ENCODE measurements at regions not wholly inside any gene's neighbourhood (a gene's known extent, or its start where the extent isn't known, plus 50 kb on each side); places are given as distances from the start of the nearest gene placed in this dataset.

DNA sequence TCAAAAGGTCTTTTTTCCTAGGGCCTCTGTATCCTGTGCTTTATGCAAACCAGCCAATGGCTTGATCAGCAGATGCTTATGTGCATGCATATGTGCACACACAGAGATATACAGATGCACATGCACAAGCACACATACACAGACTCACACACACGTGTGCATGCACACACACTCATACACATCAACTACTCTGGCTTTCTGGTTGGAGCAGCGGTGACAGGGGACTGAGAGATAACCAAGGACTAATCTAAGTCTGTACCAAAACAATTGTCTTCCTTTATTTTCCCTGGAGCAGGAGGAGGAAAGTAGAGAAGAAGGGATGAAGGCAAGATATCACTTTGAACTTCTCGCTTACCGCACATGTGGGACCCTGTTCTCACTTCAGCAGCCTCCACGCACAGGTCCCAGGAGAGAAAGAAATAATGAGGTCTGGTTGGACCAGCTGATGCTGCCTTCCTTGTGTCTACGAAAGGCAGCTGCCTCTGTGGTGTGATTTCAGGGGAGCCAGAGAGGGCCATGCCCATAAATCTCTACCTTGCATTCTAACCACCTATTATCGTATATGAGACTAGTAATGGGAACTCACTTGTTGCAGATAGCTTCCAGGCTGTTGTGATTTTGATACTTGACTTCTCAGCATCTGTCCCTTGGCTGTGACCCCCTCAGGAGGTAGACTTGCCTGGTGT lies 338.0 kb downstream of the EN1 start:
- DNase-seq = no peak

DNA sequence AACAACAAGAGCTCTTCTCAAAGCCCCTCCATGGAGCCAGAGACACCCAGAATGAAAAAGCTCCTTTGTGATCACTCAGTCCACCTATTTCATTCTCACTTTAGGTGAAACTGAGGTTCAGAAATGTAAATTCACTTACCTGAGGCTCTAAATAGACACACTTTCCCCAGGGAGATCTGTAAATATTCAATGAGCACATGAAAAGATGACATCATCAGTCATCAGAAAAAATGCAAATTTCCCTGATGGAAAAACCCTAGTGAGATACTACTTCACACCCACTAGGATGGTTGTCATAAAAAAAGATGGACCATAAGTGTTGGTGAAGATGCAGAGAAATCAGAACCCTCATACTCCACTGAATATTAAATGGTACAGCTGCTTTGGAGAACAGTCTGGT lies 339.2 kb downstream of the EN1 start:
- no peak for DNase-seq

DNA sequence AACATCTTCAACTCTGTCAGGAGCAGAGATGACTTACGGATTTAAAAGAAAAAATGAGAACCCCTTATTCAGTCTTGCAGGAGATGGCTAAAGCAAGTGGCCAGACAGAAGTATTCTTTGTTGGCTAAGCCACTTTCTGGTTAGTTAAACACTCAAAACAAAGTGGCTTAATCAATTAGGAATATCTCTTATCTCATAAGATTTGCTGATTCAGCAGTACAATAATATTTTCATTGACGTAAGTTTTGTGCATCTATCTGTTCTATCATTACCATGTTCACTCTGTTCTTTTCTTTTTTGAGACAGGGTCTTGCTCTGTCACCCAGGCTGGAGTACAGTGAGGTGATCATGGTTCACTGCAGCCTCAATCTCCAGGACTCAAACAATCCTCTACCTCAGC lies 342.0 kb downstream of the EN1 start:
- DNase-seq = no peak

DNA sequence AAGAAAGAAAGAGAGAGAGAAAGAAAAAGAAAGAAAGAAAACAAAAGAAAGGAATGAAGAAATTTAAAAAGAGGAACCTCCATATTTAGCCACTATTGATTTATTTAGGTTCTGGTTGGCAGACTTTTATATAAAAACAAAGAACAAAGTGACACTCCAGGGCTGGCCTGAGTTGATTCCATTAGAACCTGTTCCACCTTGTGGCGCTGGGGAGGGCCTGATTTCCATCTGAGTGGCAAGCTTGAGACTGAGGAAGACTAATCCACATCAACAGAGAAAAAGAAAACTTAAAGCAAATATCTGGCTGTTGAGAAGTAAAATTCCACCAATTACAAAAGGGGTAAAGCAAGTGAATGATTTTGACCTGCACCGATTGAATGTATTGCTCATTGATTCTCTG lies 345.3 kb downstream of the EN1 start:
- DNase-seq = no peak

DNA sequence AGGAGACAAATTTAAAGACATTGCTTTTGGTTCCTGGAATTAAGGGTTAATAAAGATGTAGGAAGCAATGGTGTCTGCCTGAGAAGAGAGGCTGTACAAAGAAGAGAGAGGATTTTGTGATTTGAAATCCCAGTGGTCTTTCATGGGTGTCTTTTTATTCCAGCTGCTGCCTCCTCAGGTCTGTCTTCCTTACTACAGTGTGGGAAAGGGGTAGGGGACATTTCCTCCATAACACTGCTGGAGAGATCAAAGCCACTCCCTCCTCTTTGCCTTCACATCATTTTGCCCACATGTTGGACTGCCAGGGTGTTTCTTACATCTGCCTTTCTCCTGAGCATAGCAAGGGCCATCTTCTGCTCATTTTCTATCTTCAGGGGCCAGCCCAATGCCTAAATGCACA lies 348.5 kb downstream of the EN1 start:
- no peak for DNase-seq

DNA sequence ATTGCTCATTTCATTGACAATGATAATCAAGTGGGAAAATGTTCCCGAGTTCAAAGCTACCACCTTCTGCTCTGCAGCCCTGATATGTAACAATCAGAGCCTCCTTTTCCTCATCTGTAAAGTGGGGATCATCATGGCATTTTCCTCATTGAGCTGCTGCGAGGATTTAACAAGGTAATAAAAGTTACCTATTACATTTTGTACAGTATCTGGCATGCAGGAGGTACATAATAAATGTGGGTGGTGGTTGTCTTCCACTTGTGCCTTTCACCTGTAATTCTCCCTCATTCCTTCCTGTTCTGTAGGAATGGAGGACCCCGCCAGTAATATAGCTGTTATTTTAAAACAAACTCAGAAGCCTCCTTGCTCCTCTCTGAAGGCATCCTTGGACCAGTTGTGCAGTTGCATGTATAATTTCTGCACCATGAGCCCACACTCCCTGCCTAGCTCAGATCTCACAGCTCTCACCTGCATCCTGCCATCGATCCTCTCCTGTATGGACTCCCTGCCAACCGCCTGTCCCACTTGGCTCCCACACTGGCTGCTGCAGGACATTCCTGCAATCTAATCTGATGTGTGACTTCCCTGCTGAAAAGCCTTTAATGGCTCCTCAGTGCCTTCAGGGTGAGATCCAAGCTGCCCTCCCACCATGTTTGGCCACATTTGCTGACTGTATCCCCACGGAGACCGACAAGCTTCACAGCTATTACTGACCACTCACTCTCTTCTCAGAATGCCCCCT lies 350.4 kb downstream of the EN1 start:
- DNase-seq = no peak

DNA sequence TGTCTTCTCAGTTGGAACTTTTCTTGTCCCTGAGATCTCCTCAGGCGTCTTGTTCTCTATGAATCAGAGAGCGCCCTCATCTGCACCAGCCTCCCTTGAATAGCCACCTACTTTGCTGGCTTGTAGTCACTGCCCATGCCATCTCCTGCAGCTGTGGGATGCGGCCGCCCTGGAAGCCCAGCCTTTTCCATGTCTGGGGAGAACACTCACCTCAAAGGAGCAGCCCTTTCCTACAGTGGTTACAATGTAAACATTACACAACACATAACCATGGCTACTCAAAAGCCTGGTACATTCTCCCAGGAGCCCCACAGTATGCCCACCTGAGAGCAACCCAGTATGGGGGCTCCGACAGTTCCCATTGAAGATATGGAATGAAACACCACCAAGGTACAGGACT lies 351.0 kb downstream of the EN1 start:
- DNase-seq = no peak

DNA sequence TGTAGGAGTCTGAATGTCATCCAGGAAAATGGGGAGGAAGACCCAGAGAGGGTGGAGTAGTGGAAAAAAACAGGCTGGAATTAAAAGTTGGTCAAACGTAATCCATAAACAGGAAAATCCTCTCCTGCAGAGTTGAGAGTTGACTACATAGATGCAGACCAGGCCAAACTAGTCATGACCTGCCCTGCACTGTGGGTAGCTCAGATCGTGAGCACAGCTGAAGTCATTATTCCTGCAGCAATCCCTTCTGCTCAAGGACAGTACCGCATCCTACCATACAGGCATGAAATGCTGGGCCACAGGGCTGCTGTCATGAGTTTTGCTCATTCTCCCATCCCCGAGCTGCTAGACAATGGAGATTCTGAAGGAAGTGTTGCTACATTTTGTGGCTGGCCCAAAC lies 352.2 kb downstream of the EN1 start:
- DNase-seq = no peak

DNA sequence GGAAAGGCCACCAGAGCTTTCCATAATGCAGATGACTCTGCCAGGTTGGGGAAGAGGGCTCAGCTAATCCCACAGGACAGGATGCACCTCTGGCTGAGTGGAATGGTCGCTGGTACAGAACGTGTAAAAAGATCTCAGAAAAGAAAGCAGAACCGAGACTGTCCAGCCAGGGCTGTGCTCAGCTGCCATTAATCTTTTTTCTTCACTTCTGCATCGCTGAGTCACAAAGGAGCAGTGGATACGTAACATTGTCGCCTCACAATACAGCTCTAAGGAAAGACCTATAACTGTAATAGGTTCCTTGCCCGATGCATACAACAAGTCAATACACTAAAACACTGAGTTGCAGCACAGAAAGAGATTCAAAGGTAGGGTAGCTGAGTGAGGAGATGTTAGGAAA lies 354.2 kb downstream of the EN1 start:
- no peak for DNase-seq

DNA sequence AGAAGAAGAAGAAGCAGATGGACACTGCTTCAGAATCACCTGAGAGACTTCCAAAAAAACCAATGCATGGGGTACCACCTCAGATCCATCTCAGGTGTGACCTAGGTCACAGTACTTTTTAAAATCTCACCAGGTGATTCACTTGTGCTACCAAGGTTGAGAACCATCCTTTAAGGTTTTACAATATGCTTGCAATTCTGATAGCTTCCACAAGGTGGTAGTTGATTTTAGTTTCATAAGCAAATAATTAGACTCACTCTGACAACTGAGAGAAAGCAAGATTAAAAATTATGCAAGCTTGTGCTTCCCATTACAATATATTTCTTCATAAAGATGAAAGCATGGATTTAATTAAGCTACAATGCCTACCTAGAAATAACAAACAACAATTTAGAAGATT lies 355.1 kb downstream of the EN1 start:
- DNase-seq = no peak

DNA sequence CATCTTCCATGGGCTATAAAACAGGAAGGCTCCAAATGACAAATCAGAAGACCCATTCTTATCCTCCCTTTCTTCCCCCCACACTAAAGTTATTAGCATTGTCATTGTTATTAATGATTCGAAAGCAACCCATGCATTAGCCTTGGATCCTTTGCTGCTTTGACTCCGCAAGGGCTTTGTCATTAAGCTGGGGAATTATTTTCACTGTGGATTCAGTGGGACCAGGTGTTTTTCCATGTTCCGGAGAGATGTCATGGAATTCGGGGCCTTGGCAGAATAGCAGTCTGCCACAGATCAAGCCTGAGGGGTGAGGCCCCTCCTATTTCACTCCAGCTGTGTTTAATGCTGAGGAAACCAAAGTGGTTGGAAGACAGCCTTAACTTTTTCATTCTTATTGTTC lies 357.1 kb downstream of the EN1 start:
- no peak for DNase-seq

DNA sequence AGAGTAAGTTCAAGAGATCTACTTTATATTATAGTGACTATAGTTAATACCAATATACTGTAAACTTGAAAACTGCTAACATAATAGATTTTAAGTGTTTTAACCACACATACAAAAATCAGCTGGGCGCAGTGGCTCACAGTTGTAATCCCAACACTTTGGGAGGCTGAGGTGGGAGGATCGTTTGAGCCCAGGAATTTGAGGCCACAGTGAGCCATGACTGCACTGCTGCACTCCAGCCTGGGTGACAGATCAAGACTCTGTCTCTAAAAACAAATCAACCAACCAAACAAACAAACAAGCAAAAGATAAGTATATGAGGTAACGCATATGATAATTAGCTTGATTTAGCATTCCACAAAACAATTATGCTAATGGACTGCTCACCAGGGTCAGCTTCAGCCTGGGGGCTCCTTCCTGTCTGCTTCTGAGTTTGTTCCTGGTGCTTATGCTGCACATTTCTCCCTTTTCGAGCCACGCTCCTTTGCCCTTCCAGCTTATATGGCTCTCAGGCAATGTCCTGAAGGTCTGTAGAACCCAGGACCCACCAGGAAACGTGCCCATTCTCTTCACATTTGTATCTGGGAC lies 357.6 kb downstream of the EN1 start:
- DNase-seq = no peak

DNA sequence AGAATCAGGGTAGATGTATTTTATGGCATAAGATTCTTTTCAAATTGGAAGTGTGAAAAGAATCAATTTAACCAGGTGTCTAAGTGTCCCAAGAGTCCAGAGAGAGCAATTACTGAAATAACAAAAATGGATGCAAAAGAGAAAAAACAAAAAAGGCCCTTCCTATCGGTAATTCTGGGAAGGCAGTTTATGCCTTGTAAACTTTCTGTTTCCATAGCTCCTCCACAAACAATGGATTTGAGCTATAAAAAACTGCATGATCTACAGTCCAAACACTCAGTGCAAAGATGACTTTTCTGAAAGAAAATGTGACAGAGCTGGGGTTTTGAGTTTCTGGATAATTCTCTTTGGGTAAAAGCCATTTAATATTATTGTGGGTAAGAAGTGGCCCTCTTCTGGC lies 366.1 kb downstream of the EN1 start:
- DNase-seq = no peak

DNA sequence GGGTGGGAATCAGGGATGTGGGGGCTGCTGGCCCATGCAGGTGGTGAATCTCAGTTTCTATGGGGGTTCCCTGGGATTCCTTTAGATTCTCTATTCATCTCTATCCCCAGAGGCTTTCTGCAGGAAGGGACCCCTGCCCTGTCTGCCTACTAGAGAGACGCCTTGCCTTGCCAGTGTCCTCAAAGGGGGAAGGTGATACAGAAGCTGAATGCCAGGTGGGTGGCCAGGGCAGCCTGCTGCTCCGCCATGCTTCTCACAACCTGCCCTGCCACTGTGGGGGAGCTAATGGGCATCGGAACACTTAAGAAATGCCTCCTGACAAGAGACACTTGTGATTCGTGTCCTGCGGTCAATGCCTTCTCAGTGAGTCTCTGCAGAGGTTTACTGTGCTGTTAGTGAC lies 368.4 kb downstream of the EN1 start:
- no peak for DNase-seq

DNA sequence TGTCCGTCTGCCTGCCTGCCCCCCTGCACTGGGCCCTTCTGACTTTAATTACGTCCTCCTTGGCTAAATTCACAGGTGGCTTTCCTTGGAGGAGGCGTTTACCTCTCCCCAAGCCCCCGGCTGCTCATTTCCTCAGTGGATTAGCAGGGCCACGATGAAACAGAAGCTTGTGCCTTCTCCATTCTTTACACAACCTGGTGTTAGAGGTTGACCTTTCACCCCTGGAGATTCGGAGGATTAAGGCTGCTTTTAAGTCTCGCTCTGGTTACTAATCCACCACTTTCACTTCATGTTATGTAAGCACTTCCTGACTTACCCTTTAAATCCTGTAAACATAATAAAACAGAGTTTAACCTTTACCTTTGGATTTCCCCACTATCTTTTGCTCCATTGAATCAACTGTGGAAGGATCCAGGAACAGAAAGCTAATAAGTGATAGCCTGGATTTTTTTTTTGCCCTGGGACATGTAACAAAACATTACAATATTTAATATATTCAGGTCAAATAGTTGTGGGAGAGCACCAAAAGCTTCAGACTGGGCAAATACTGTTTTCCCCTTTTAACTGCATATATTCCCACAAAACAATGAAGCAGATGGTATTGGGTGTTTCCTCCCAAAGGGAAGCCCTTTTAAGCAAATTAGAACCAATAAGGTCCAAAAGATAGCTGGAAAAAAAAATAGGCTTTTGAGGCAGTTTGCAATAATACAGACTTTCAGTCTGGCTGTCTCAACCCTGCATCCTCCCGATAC lies 370.2 kb downstream of the EN1 start:
- no peak for DNase-seq

DNA sequence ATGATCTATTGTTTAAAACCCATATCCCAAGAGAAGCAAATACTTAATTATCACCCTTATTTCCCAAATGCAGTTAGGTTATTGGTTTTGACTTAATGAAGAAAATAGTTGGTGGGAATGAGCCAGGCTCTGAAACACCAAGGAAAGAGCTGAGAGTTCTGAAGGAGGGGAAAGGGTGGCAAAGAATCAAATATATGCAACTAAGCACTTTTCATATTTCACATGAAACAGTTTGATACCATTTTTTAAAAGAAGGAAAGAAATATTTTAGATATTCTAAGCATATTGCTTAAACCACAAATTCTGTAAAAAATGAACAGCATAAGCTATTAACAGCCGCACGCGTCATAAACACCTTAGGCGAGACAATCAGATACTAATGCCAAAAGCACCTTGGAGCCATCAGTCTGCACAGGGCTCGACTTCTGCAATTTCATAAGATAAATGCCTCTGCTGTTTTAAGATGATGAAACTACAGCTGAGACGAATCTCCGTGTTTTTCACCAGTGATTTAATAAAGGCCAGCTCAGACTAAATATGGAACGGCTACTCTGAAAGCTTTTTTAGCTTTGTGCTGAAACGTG lies 371.7 kb downstream of the EN1 start:
- DNase-seq = no peak

DNA sequence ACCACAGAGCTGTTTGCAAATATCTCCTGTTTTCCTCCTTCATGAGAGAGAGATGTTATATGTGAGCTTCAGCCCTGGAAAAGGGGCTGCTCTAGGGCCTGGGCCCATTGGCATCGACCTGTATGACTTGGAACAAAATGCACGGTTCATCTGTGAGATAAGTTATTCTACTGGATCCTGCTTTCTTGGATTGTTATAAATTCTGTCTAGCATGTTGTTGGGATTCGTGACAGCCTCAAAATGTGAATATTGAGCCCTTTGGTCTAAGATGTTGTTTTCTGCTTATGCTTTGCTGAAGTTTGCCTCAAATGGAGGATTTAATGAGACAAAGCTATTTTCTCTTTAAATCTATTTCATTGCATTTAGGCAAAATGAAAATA lies 372.9 kb downstream of the EN1 start:
- no peak for DNase-seq

DNA sequence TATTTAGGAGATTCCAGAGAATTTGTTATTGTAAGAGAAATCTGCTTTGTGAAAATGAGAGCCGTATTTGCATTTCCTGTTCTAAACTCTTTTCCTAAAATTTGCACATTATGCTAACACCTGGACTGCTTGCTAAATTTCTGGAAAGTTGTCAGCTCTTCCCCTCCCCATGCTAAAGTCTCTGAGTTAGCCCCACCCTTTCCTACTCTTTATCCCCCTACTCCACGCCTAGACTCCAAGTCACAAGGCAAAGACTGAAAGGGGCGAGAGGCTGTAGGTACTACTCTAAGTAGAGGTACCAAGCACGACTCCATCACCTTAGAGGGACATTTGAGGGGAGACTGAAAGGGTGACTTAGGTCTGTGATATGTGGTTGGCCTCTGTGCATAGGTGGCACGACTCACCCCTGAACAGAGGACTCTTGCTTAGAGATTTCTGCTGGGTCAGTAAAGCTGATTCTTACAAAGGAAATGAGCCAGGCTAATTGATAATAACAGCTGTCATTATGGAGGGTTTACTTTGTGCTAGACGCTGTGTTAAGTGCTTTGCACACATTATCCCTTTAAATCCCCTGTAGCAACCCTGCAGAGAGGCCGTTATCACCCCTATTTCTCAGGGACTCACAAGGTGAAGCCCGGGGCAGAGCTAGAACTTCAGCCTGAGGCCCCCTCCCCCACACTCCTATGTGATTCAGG lies 373.5 kb downstream of the EN1 start:
- no peak for DNase-seq

DNA sequence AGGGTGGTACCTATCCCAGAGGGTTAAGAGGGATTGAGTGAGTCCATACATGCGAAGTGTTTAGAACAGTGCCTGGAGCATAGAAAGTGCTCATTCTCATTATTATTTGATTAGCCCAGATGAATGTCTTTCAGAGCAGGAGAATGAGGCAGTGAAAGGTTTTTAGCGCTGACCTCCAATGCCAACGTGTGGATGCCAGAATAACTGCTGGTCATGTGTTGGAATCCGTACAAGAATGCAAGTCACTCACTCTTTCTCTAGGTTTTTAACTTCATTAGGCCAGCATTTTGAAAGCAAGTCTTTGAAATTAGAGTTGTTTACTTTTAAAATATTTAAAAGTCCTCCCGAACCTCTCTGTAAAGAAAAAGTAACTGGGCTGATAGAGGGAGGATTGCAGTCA lies 374.2 kb downstream of the EN1 start:
- no peak for DNase-seq

DNA sequence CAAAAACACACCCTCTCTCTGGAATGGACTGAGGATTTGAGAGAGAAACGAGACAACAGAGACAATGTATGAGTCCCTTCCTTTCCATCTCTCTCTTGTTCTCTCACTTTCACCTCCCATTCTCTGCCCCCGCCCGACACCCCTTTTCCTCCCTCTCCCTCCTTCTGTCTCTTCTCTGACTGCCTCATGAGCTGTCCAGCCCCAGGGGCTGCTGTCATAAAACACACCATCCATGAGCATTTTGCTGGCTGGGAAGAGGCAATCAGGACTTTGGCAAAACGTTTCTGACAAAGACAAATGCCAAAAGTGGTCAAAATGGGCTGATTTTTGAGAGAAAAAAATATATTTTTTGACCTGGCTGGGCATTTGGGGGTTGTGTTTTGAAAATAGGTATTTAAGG lies 377.2 kb downstream of the EN1 start:
- DNase-seq = no peak

DNA sequence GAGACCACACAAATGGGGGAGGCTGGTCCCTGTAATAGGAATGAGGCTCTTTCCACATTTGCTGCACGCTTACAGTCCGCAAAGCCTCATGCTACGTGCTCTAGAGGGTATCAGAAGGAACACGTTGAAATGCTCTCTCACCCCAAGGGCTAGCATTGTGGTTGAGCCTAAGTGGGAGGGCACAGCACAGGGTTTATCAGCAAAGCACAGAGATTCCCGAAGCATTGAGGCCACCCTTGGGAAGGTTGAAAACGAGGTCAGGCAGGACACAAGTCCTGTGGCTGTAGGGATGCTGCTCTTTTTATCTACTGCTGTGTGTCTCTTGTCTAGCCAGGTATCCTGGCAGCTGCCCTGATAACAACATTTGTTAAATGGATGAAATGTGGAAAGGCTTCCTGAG lies 378.3 kb downstream of the EN1 start:
- DNase-seq = no peak

Measured in renal pelvis (tissue), 1 donor.